Stomach (tissue), 8 donors: ENCODE measurements at regions not wholly inside any gene's neighbourhood (a gene's known extent, or its start where the extent isn't known, plus 50 kb on each side); places are given as distances from the start of the nearest gene placed in this dataset.

Experiments
- DNase-seq, 2 donors: peaks; one replicate each; pipeline versions ENCODE4 v3.0.0 to v3.0.0-alpha.2; 2013 to 2019
- H3K27ac ChIP-seq, 5 donors: fragments of 200-600 bp in 4 of 5; sonication (generic) in 4 of 5; one replicate each; pipeline ENCODE4 v1.5.1; 2013 to 2019; ENCODE audit warnings: mild to moderate bottlenecking in 1 of 5, moderate library complexity in 1 of 5
- H3K27me3 ChIP-seq, 3 donors: fragments of 200-600 bp; sonication (generic); one replicate each; pipeline ENCODE4 v1.5.1; 2017 to 2019; ENCODE audit warnings: mixed run types in 1 of 3
- H3K36me3 ChIP-seq, 4 donors: fragments of 200-600 bp; sonication (generic); 1 replicate in 3 of 4; 2 replicates in 1 of 4; pipeline ENCODE4 v1.5.1; 2016 to 2019
- H3K4me1 ChIP-seq, 4 donors: fragments of 200-600 bp; sonication (generic); one replicate each; pipeline ENCODE4 v1.5.1; 2016 to 2019
- H3K4me3 ChIP-seq, 4 donors: fragments of 200-600 bp; sonication (generic) in 3 of 4; one replicate each; pipeline ENCODE4 v1.5.1; 2016 to 2019; ENCODE audit warnings: mild to moderate bottlenecking in 1 of 4
- H3K9me3 ChIP-seq, 4 donors: fragments of 200-600 bp; sonication (generic); one replicate each; pipeline ENCODE4 v1.5.1; 2016 to 2019
- CTCF ChIP-seq, 7 experiments: fragments of 450-650 bp in 4 of 7; fragments of 200-600 bp in 3 of 7; sonication (generic) in 3 of 7; IDR thresholded peaks; one replicate each; pipeline ENCODE4 v1.5.1; 2016 to 2019; ENCODE audit warnings: antibody characterized with exemption in 7 of 7, control low read depth in 2 of 7, mild to moderate bottlenecking in 1 of 7
- EP300 ChIP-seq: sonication (generic); formaldehyde crosslinking; IDR thresholded peaks from one replicate; pipeline ENCODE4 v1.6.1; 2017; ENCODE audit warnings: antibody characterized with exemption
- POLR2A ChIP-seq, 4 donors: fragments of 450-650 bp; IDR thresholded peaks; one replicate each; pipeline ENCODE4 v1.6.1; 2016; ENCODE audit warnings: antibody characterized with exemption in 4 of 4, control low read depth in 2 of 4, mild to moderate bottlenecking in 1 of 4, moderate library complexity in 1 of 4
- POLR2AphosphoS5 ChIP-seq, 3 donors: sonication (generic); formaldehyde crosslinking; IDR thresholded peaks; one replicate each; pipeline ENCODE4 v1.6.1; 2016; ENCODE audit warnings: antibody characterized with exemption in 3 of 3
- WGBS, 5 donors: extraction: QIAGEN DNeasy Blood & Tissue Kit in 3 of 5; methylation state at CpG; one replicate each; pipeline versions ENCODE4 v1.1.5 to v1.1.7; 2013 to 2018; 5-methylcytosine and 5-hydroxymethylcytosine counted together
- intact Hi-C: fragments of 100-400 bp; cut with DNase I; formaldehyde crosslinking; loops from one replicate; pipeline ENCODE4 v1.15.1; 2023; ENCODE audit warnings: low total_unique reads
- donor health status: healthy with polysubstance abuse.
- donor health status: Bipolar disorder and iron deficiency.
- donor health status: healthy.

GRCh38 chr18:10271481-10271880, 183.0 kb upstream of the APCDD1 start:
- H3K4me3 ChIP-seq, result no peak overlapping the region
- H3K4me1 ChIP-seq, result peaks cover 16 to 27% (median 26%) of the 10 kb centered on the region in 4 donors
- DNase-seq, result no peak
- WGBS, 5 donors, result 93 to 98% (median 97%) methylated on average over 3 to 4 of the region's 4 CpGs
- no peaks in the 10 kb centered on the region for H3K27me3 ChIP-seq
- no peaks in the 10 kb centered on the region for H3K9me3 ChIP-seq
- intact Hi-C loops, result no loop called here
- no peak for TF ChIP-seq EP300
- TF ChIP-seq CTCF (IDR thresholded peaks at IDR 0.05), result no peak
- TF ChIP-seq POLR2A (IDR thresholded peaks at IDR 0.05), result no peak
- no peak for TF ChIP-seq POLR2AphosphoS5 (IDR thresholded peaks at IDR 0.05)
- no peaks in the 10 kb centered on the region for H3K36me3 ChIP-seq
- no peak overlapping the region for H3K27ac ChIP-seq

DNA sequence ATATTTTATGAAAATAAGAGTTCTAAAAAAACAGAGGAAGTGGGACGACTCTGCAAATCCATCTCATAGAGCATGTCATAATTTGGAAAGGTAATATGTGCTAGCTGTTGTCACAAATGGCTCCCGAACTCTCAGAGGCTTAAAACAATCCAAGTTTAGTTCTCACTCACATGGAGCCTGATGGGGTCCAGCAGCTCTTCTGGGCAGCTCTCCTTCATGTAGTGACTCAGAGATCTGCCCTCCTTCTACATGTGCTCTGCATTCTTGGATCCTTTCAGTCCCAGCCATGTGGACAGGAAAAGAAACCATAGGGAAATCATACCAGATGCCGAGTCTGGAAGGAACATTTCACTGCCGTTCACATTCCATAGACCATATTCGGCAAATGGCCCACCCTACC, 180.1 kb upstream of the APCDD1 start:
- no peak overlapping the region for H3K4me3 ChIP-seq
- H3K4me1 ChIP-seq, result peaks cover 16 to 19% (median 18%) of the 10 kb centered on the region in 4 donors
- TF ChIP-seq CTCF (IDR thresholded peaks at IDR 0.05), result no peak
- no peaks in the 10 kb centered on the region for H3K36me3 ChIP-seq
- 75 to 89% (median 89%) methylated on average over 5 of the region's 5 CpGs for WGBS, 5 donors
- DNase-seq, result peak in 1 of 2 donors; percentile 48
- H3K27ac ChIP-seq, result no peak overlapping the region
- H3K27me3 ChIP-seq, result no peaks in the 10 kb centered on the region
- intact Hi-C loops, result no loop called here
- no peaks in the 10 kb centered on the region for H3K9me3 ChIP-seq

GRCh38 chr18:10275486-10275885, 178.9 kb upstream of the APCDD1 start:
- no peaks in the 10 kb centered on the region for H3K27me3 ChIP-seq
- DNase-seq, result no peak
- 92 to 95% (median 92%) methylated on average over 3 of the region's 3 CpGs for WGBS, 5 donors
- peaks cover 4 to 7% (median 6%) of the 10 kb centered on the region in 4 donors for H3K4me1 ChIP-seq
- no peak overlapping the region for H3K27ac ChIP-seq
- no peak for TF ChIP-seq POLR2A (IDR thresholded peaks at IDR 0.05)
- no peak for TF ChIP-seq POLR2AphosphoS5 (IDR thresholded peaks at IDR 0.05)
- TF ChIP-seq EP300, result no peak
- no peak for TF ChIP-seq CTCF (IDR thresholded peaks at IDR 0.05)
- intact Hi-C loops, result no loop called here
- H3K4me3 ChIP-seq, result no peak overlapping the region
- H3K36me3 ChIP-seq, result no peaks in the 10 kb centered on the region
- no peaks in the 10 kb centered on the region for H3K9me3 ChIP-seq

DNA sequence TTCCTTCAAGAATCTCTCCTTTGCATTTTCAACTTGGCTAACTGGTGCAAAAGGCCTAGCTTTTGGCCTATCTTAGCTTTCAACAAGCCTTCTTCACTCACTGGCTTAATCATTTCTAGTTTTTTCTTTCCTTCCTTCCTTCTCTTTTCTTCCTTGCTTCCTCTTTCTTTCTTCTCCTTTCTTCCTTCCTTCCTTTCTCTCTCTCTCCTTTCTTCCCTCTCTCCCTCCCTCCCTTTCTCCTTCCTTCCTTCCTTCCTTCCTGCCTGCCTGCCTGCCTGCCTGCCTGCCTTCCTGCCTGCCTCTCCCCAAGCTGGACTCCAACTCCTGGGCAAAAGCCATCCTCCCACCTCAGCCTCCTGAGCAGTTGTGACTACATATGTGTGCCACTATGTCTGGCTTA, 176.2 kb upstream of the APCDD1 start:
- intact Hi-C loops, result no loop called here

More for the DNA sequence above, 176.2 kb upstream of the APCDD1 start:
- Histone ChIP-seq H3K27ac (no peak overlapping the region), H3K4me3 (no peak overlapping the region), H3K9me3 (no peaks in the 10 kb centered on the region), H3K36me3 (no peaks in the 10 kb centered on the region), H3K27me3 (no peaks in the 10 kb centered on the region), H3K4me1 (no peaks in the 10 kb centered on the region)
- TF ChIP-seq POLR2A (IDR thresholded peaks at IDR 0.05), result no peak
- no peak for TF ChIP-seq CTCF (IDR thresholded peaks at IDR 0.05)
- TF ChIP-seq EP300, result no peak
- TF ChIP-seq POLR2AphosphoS5 (IDR thresholded peaks at IDR 0.05), result no peak
- no peak for DNase-seq
